HepG2 (cell line): ENCODE measurements at regions not wholly inside any gene's neighbourhood (a gene's known extent, or its start where the extent isn't known, plus 50 kb on each side); places are given as distances from the start of the nearest gene placed in this dataset.

Experiments
- ATAC-seq: fragments of 200-7000 bp; cut with Tn5 transposase; 3 replicates; pipeline ENCODE4 v1.9.1; 2020; ENCODE audit warnings: mild to moderate bottlenecking, moderate library complexity
- BruUV-seq: library from RNA; stranded (reverse); fragments of 400-500 nt; replicated peaks from 2 replicates; lab custom pipeline; 2021; lab: Mats Ljungman, UMichigan
- CTCF ChIA-PET: fragments of 300-600 bp; formaldehyde crosslinking; extraction: SDS; loops from one replicate; lab custom pipeline; 2021; ENCODE audit warnings: low total read pairs, inconsistent platforms, low intra/inter-chr PET ratio; lab: Yijun Ruan, JAX
- POLR2A ChIA-PET: fragments of 350-600 bp; sonication (Branson Sonifier 250); formaldehyde crosslinking; loops from one replicate; lab custom pipeline; 2020; ENCODE audit warnings: antibody characterized with exemption, inconsistent platforms; lab: Yijun Ruan, JAX
- DNase-seq: peaks from one replicate; pipeline ENCODE4 v3.0.0-alpha.2; 2015; ENCODE audit warnings: low spot score
- FAIRE-seq: peaks from 3 replicates; lab custom pipeline; 2011; peaks lifted over from hg19 to GRCh38; lab: Jason Lieb, UNC
- H2AFZ ChIP-seq: one replicate; pipeline ENCODE4 v1.6.1; 2011; ENCODE audit warnings: low read length, inconsistent platforms
- H3K27ac ChIP-seq: fragments of 300-600 bp; 3 replicates; pipeline ENCODE4 v1.8.0; 2011; ENCODE audit warnings: mixed run types, mild to moderate bottlenecking, mixed read lengths, low read length, inconsistent platforms; ENCODE audit not compliant: insufficient read depth; ENCODE audit errors: extremely low read length
- H3K27me3 ChIP-seq, 2 experiments: fragments of 200-600 bp in 1 of 2; 2 replicates in 1 of 2; 3 replicates in 1 of 2; pipeline versions ENCODE4 v1.6.0 to v1.8.0; 2011; ENCODE audit warnings: low read length in 2 of 2, mild to moderate bottlenecking in 2 of 2, moderate library complexity in 2 of 2, inconsistent platforms in 1 of 2; ENCODE audit not compliant: insufficient read depth in 2 of 2, control insufficient read depth in 1 of 2
- H3K36me3 ChIP-seq, 2 experiments: fragments of 200-600 bp in 1 of 2; replicated peaks in 1 of 2; 2 replicates in 1 of 2; 3 replicates in 1 of 2; pipeline versions ENCODE4 v1.5.1 to v1.8.0; 2011; ENCODE audit warnings: low read length in 2 of 2, inconsistent platforms in 1 of 2; ENCODE audit not compliant: insufficient read depth in 2 of 2, control insufficient read depth in 1 of 2
- H3K4me1 ChIP-seq: 2 replicates; pipeline ENCODE4 v1.5.1; 2012; ENCODE audit warnings: low read length, inconsistent platforms; ENCODE audit not compliant: insufficient read depth
- H3K4me2 ChIP-seq: 2 replicates; pipeline ENCODE4 v1.6.0; 2011; ENCODE audit warnings: low read depth, low read length, inconsistent platforms
- H3K4me3 ChIP-seq, 3 experiments: fragments of 200-600 bp in 1 of 3; sonication (generic), shearing (Covaris generic) in 1 of 3; replicated peaks in 1 of 3; 2 replicates each; pipeline ENCODE4 v1.5.1; 2011 to 2016; ENCODE audit warnings: low read length in 3 of 3, inconsistent platforms in 2 of 3, low read depth in 2 of 3, mild to moderate bottlenecking in 2 of 3, control low read depth in 1 of 3, mixed read lengths in 1 of 3; ENCODE audit not compliant: insufficient read depth in 1 of 3
- H3K79me2 ChIP-seq: one replicate; pipeline ENCODE4 v1.6.1; 2011; ENCODE audit warnings: low read length, inconsistent platforms; ENCODE audit not compliant: insufficient read depth
- H3K9ac ChIP-seq: 2 replicates; pipeline ENCODE4 v1.6.0; 2011; ENCODE audit warnings: mild to moderate bottlenecking, low read depth, low read length, inconsistent platforms; ENCODE audit not compliant: insufficient read depth
- H3K9me3 ChIP-seq: 2 replicates; pipeline ENCODE4 v1.5.1; 2012; ENCODE audit warnings: mild to moderate bottlenecking, low read length
- H4K20me1 ChIP-seq: 2 replicates; pipeline ENCODE4 v1.6.0; 2011; ENCODE audit warnings: inconsistent platforms, mild to moderate bottlenecking, low read length, moderate library complexity; ENCODE audit not compliant: insufficient read depth
- BATF2 ChIP-seq: sonication (generic); formaldehyde crosslinking; IDR thresholded peaks from 2 replicates; pipeline ENCODE4 v1.8.0; 2022; ENCODE audit warnings: mild to moderate bottlenecking, missing genetic modification reagents, moderate library complexity
- ZNF24 ChIP-seq: fragments of 450-650 bp; IDR thresholded peaks from 2 replicates; pipeline ENCODE4 v1.6.1; 2017; ENCODE audit warnings: antibody characterized with exemption, mild to moderate bottlenecking
- ZNF281 ChIP-seq: sonication (generic); formaldehyde crosslinking; IDR thresholded peaks from 2 replicates; pipeline ENCODE4 v1.4.0; 2020; ENCODE audit warnings: missing genetic modification reagents, borderline replicate concordance
- WGBS: methylation state at CpG from one replicate; pipeline ENCODE4 v1.1.6; 2017; ENCODE audit warnings: low lambda C conversion rate; 5-methylcytosine and 5-hydroxymethylcytosine counted together
- in situ Hi-C: cut with HindIII; loops from 2 replicates; pipeline ENCODE4 v1.10.0; 2017; ENCODE audit warnings: low pct_unique_long_range_greater_than_20kb; ENCODE audit not compliant: extremely low pct_ligation_motif_present
- intact Hi-C: fragments of 100-400 bp; cut with micrococcal nuclease; formaldehyde crosslinking; loops from one replicate; pipeline ENCODE4 v1.10.0; 2022; ENCODE audit not compliant: unreplicated experiment

- H3K27ac ChIP-seq = no peak overlapping the region
- no TSS peak for BruUV-seq
- POLR2A ChIA-PET = interaction anchor here (0.9 kb wide), 1 partner anchor 25 kb away, joined by 3 read pairs; no protein-coding TSS in a partner anchor
- H3K9me3 ChIP-seq = no peaks in the 10 kb centered on the region
- DNase-seq (no peak), ATAC-seq (no peak)
- CTCF ChIA-PET = no interaction called here
- intact Hi-C loops = no loop called here
- H3K79me2 ChIP-seq = no peaks in the 10 kb centered on the region
- H3K4me1 ChIP-seq = peaks cover 15% of the 10 kb centered on the region
- no peak overlapping the region for H3K9ac ChIP-seq
- 96% methylated on average over 2 of the region's 2 CpGs for WGBS
- in situ Hi-C loops = no loop called here
- TF ChIP-seq ZNF281 (CRISPR knock-in tag) (no peak), ZNF24 (no peak), BATF2 (no peak)
- TF ChIP-seq, all 625 proteins: peak for 0
- Histone ChIP-seq H3K27me3 (no peaks in the 10 kb centered on the region), H3K4me3 (no peak overlapping the region), H2AFZ (no peak overlapping the region), H3K4me2 (no peak overlapping the region), H3K36me3 (no peaks in the 10 kb centered on the region; a peak in 1 of 5 replicates), H4K20me1 (no peaks in the 10 kb centered on the region)
- FAIRE-seq = no peak
These were observed 530.0 kb upstream of the ID2 start for GRCh38 chr2:8151888-8152287.
